ENCODE measurements at regions not wholly inside any gene's neighbourhood (a gene's known extent, or its start where the extent isn't known, plus 50 kb on each side); places are given as distances from the start of the nearest gene placed in this dataset.
"Not testable (repeated sequence)": the region's sequence is repeated elsewhere in the genome, so short reads cannot be mapped to it uniquely, and the experiment has no call there.

GRCh38 chr16:65279576-65279975 is 157.7 kb upstream of the CDH11 start:
- DNase-seq = no peak

- DNase-seq = no peak
These were observed 157.0 kb upstream of the CDH11 start for GRCh38 chr16:65278874-65279273.

GRCh38 chr16:65274566-65274965 is 152.7 kb upstream of the CDH11 start:
- no peak for DNase-seq

- no peak for DNase-seq
These were observed 151.0 kb upstream of the CDH11 start for GRCh38 chr16:65272699-65273414.

- DNase-seq = no peak
These were observed 150.1 kb upstream of the CDH11 start for GRCh38 chr16:65271996-65272395.

- DNase-seq = no peak
These were observed 146.5 kb upstream of the CDH11 start for GRCh38 chr16:65268331-65268730.

GRCh38 chr16:65263896-65264295 is 142.0 kb upstream of the CDH11 start:
- DNase-seq = no peak

GRCh38 chr16:65260746-65261145 is 138.9 kb upstream of the CDH11 start:
- DNase-seq = no peak

- no peak for DNase-seq
These were observed 132.3 kb upstream of the CDH11 start for GRCh38 chr16:65254144-65254543.

- DNase-seq = no peak
These were observed 127.9 kb upstream of the CDH11 start for GRCh38 chr16:65249768-65250167.

- DNase-seq = no peak
These were observed 122.9 kb upstream of the CDH11 start for GRCh38 chr16:65244787-65245186.

- no peak for DNase-seq
These were observed 113.7 kb upstream of the CDH11 start for GRCh38 chr16:65235339-65236177.

- DNase-seq = not testable (repeated sequence)
These were observed 113.0 kb upstream of the CDH11 start for GRCh38 chr16:65234721-65235320.

- no peak for DNase-seq
These were observed 107.4 kb upstream of the CDH11 start for GRCh38 chr16:65229191-65229662.

- no peak for DNase-seq
These were observed 105.4 kb upstream of the CDH11 start for GRCh38 chr16:65227150-65227835.

GRCh38 chr16:65226077-65226476 is 104.2 kb upstream of the CDH11 start:
- no peak for DNase-seq

- no peak for DNase-seq
These were observed 103.6 kb upstream of the CDH11 start for GRCh38 chr16:65225488-65225887.

GRCh38 chr16:65224994-65225393 is 103.1 kb upstream of the CDH11 start:
- DNase-seq = no peak

GRCh38 chr16:65224471-65224870 is 102.6 kb upstream of the CDH11 start:
- no peak for DNase-seq

- DNase-seq = no peak
These were observed 101.5 kb upstream of the CDH11 start for GRCh38 chr16:65223335-65223734.

GRCh38 chr16:65222536-65222935 is 100.7 kb upstream of the CDH11 start:
- DNase-seq = no peak

- no peak for DNase-seq
These were observed 100.2 kb upstream of the CDH11 start for GRCh38 chr16:65222049-65222448.

GRCh38 chr16:65219786-65220185 is 97.9 kb upstream of the CDH11 start:
- no peak for DNase-seq
